ENCODE measurements at regions not wholly inside any gene's neighbourhood (a gene's known extent, or its start where the extent isn't known, plus 50 kb on each side); places are given as distances from the start of the nearest gene placed in this dataset.

DNA sequence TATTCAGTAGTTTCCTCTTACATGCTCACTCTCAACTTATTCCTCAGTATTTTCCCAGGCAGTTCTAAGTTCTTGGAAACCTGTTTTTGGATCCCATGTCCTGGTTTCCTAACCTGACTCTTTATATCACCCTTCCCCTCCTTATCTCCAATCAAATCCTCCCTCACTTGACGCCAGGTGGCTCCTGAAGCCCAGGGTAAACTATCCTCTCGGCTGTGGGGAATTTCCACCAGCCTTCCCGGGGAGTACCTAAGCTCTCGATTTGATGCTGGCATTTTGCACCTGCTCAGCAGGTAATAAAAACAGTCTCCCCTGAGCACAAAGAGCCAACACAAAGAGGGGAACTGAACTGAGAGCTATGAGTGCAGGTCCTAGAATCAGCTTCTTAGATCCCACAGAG, 538.0 kb downstream of the SLC4A3 start:
- Mint-ChIP-seq H3K36me3 (ENCODE audit: insufficient read depth) (no peaks in the 10 kb centered on the region), H3K4me3 (ENCODE audit: low read depth) (no peak overlapping the region), H3K27me3 (no peaks in the 10 kb centered on the region), H3K9me3 (ENCODE audit: low read depth) (no peaks in the 10 kb centered on the region), H3K27ac (no peak overlapping the region), H3K4me1 (ENCODE audit: low read depth) (peaks cover 3% of the 10 kb centered on the region)
- no peak for DNase-seq (ENCODE audit: low spot score, unreplicated experiment)
- TF ChIP-seq, protein P1, sequence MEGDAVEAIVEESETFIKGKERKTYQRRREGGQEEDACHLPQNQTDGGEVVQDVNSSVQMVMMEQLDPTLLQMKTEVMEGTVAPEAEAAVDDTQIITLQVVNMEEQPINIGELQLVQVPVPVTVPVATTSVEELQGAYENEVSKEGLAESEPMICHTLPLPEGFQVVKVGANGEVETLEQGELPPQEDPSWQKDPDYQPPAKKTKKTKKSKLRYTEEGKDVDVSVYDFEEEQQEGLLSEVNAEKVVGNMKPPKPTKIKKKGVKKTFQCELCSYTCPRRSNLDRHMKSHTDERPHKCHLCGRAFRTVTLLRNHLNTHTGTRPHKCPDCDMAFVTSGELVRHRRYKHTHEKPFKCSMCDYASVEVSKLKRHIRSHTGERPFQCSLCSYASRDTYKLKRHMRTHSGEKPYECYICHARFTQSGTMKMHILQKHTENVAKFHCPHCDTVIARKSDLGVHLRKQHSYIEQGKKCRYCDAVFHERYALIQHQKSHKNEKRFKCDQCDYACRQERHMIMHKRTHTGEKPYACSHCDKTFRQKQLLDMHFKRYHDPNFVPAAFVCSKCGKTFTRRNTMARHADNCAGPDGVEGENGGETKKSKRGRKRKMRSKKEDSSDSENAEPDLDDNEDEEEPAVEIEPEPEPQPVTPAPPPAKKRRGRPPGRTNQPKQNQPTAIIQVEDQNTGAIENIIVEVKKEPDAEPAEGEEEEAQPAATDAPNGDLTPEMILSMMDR (IDR thresholded peaks at IDR 0.05; ENCODE audit: unreplicated experiment) = peak; percentile 41

DNA sequence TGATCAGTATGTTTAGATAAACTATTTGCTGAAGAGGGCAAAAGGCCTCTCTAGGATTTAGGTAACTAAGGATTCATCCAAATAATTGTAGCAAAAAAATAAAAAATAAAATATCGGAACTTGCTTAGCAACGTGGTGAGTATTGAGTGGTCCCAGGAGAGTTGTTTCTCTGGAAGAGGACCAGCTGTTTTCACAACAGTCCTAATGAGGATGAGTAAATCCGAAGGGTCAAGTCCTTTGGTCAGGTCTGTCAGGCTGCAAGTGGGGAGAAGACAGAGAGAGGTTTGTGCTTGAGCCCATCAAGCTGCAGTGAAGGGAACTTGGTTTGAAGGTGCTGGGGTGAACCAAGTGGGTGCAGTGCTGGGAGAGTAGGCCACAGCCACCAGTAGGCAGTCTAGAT, 539.2 kb downstream of the SLC4A3 start:
- no peak overlapping the region for H3K27ac Mint-ChIP-seq
- no peak for DNase-seq (ENCODE audit: low spot score, unreplicated experiment)
- TF ChIP-seq, protein P1 (IDR thresholded peaks at IDR 0.05; ENCODE audit: unreplicated experiment) = no peak
- H3K9me3 Mint-ChIP-seq (ENCODE audit: low read depth) = no peaks in the 10 kb centered on the region
- H3K27me3 Mint-ChIP-seq = no peaks in the 10 kb centered on the region
- H3K36me3 Mint-ChIP-seq (ENCODE audit: insufficient read depth) = no peaks in the 10 kb centered on the region
- peaks cover 3% of the 10 kb centered on the region for H3K4me1 Mint-ChIP-seq (ENCODE audit: low read depth)
- H3K4me3 Mint-ChIP-seq (ENCODE audit: low read depth) = no peak overlapping the region

DNA sequence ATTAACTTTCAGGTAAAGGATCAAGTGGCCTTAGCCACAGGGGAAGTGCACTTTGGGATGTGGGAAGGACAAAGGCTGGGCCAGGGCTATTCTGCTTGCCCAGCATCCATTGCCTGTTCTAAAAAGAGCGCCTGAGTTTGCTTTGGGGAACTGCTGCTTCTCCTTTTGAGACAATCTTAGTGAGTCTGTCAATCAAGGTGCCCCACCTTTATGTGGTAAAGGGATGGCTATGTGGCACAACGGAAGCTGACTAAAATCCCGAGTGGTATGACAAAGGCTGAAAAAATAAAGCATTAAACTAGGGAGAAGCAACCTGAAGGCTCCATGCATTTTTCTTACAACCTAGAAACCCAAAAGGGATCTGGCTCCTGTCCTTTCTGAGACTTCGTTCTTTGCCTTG, 540.5 kb downstream of the SLC4A3 start:
- H3K27ac Mint-ChIP-seq = no peak overlapping the region
- no peaks in the 10 kb centered on the region for H3K9me3 Mint-ChIP-seq (ENCODE audit: low read depth)
- TF ChIP-seq, protein P1 (IDR thresholded peaks at IDR 0.05; ENCODE audit: unreplicated experiment) = no peak
- H3K4me3 Mint-ChIP-seq (ENCODE audit: low read depth) = no peak overlapping the region
- H3K36me3 Mint-ChIP-seq (ENCODE audit: insufficient read depth) = no peaks in the 10 kb centered on the region
- H3K27me3 Mint-ChIP-seq = no peaks in the 10 kb centered on the region
- DNase-seq (ENCODE audit: low spot score, unreplicated experiment) = no peak
- peaks cover 3% of the 10 kb centered on the region for H3K4me1 Mint-ChIP-seq (ENCODE audit: low read depth)

DNA sequence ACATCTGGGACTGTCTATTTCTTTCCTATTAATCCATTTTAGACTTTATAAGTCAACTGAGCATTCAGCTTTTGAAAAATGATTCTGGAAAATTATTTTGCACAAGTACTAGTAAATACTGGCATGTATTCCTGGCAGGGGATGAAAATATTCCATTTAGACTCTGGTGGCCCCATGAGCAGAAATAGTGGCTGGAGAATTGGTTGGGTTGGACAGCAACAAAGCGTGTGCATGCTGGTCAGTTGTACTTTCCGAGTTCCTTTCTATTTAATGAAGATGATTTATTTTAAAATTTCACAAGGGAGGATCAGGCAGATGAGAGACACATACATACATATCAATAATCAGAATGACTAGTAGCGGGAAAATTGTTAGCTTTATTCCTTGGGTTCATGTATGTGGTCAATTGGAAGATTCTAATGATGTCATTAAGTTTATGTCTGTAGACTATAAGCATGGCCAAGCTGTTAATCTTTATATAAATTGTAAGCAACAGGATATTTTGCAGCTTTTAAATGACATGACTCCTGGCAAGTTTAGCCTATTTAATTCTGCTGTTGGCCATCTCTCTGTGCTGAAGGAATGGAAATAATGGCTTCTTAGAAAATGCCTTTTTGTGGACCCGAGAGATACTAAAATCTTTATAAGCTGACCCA, 541.6 kb downstream of the SLC4A3 start:
- Mint-ChIP-seq H3K9me3 (ENCODE audit: low read depth) (no peaks in the 10 kb centered on the region), H3K27ac (no peak overlapping the region), H3K4me1 (ENCODE audit: low read depth) (no peaks in the 10 kb centered on the region), H3K36me3 (ENCODE audit: insufficient read depth) (no peaks in the 10 kb centered on the region), H3K4me3 (ENCODE audit: low read depth) (no peak overlapping the region), H3K27me3 (no peaks in the 10 kb centered on the region)
- TF ChIP-seq, protein P1 (IDR thresholded peaks at IDR 0.05; ENCODE audit: unreplicated experiment) = no peak
- no peak for DNase-seq (ENCODE audit: low spot score, unreplicated experiment)

DNA sequence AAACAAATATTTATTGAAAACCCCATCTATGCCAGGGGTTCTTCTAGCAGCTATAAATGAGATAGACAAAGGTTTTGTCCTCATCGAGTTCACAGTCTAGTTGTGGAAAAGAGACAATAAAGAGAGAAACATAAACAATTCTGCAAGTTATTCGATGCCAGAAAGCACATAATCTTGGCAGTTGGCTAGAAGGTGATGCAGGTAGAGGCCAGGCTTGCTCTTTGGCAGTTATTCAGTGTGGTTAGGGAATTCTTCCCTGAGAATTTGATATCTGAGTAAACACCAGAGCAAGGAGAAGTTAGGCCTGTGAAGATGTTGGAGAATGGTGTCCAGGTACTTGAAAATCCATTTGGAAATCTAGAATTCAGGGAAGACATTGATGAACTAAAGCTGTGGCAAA, 547.4 kb downstream of the SLC4A3 start:
- H3K4me3 Mint-ChIP-seq (ENCODE audit: low read depth) = no peak overlapping the region
- no peaks in the 10 kb centered on the region for H3K4me1 Mint-ChIP-seq (ENCODE audit: low read depth)
- H3K9me3 Mint-ChIP-seq (ENCODE audit: low read depth) = no peaks in the 10 kb centered on the region
- TF ChIP-seq, protein P1 (IDR thresholded peaks at IDR 0.05; ENCODE audit: unreplicated experiment) = no peak
- H3K27ac Mint-ChIP-seq = no peak overlapping the region
- H3K27me3 Mint-ChIP-seq = no peaks in the 10 kb centered on the region
- H3K36me3 Mint-ChIP-seq (ENCODE audit: insufficient read depth) = no peaks in the 10 kb centered on the region
- no peak for DNase-seq (ENCODE audit: low spot score, unreplicated experiment)
